ENCODE measurements at regions not wholly inside any gene's neighbourhood (a gene's known extent, or its start where the extent isn't known, plus 50 kb on each side); places are given as distances from the start of the nearest gene placed in this dataset.

- TF ChIP-seq DDX20 (tag; IDR thresholded peaks at IDR 0.05; ENCODE audit: low read depth), result no peak
These were observed 178.8 kb downstream of the KATNAL1 start (continued) for GRCh38 chr13:30128591-30128990.

GRCh38 chr13:30128095-30128494 is 179.3 kb downstream of the KATNAL1 start:
- WGBS (ENCODE audit: insufficient coverage, low coverage, missing lambda C conversion rate), result 0% methylated on average over 1 of the region's 1 CpG
- ChIA-PET POLR2A (interaction anchor here (0.7 kb wide), 1 partner anchor 48 kb away, joined by 4 read pairs; no protein-coding TSS in a partner anchor), CTCF (ENCODE audit: low intra/inter-chr PET ratio) (no interaction called here)
- no peaks in the 10 kb centered on the region for H3K9me3 ChIP-seq (replicated peaks; ENCODE audit: control insufficient read depth, insufficient read depth, low read depth, low read length)
- no peak overlapping the region for H3K4me3 ChIP-seq
- FAIRE-seq, result no peak
- H3K4me1 ChIP-seq (replicated peaks in 1 of 2; ENCODE audit: control insufficient read depth in 2 of 2, insufficient read depth in 2 of 2, low read length in 2 of 2), result peaks cover 0 to 6% of the 10 kb centered on the region in 2 experiments; a peak in 3 of 5 replicates
- in situ Hi-C loops (cut with MboI), result loop anchor here (10.0 to 25.0 kb wide), 2 partner anchors 209 to 667 kb away; no protein-coding TSS in a partner anchor
- no TSS peak for BruUV-seq (replicated peaks)
- no peak overlapping the region for H3K4me2 ChIP-seq (ENCODE audit: insufficient read depth, low read length)
- H3K9ac ChIP-seq (ENCODE audit: insufficient read depth in 1 of 2, low read depth in 2 of 2, low read length in 2 of 2), result no peak overlapping the region
- no peak for DNase-seq (ENCODE audit: extremely low read depth in 1 of 4, low spot score in 3 of 4)
- H3K27ac ChIP-seq (ENCODE audit: extremely low read depth, low read depth, low read length), result no peak overlapping the region
- H3K9me1 ChIP-seq (ENCODE audit: control insufficient read depth, insufficient read depth, low read length), result no peaks in the 10 kb centered on the region
- peaks cover 11 to 40% of the 10 kb centered on the region in 2 experiments; a peak in 3 of 5 replicates for H3K27me3 ChIP-seq (ENCODE audit: control insufficient read depth in 2 of 2, insufficient read depth in 2 of 2, low read length in 2 of 2)
- no peaks in the 10 kb centered on the region for H3K36me3 ChIP-seq (ENCODE audit: control insufficient read depth, insufficient read depth, low read length)
- TF ChIP-seq CBFA2T3 (IDR thresholded peaks at IDR 0.05) (0 out of 2 replicates have a peak, but pooled peaks have one; percentile 27), ZBTB33 (CRISPR knock-in tag; IDR thresholded peaks at IDR 0.05) (no peak)
- no peak overlapping the region for H2AFZ ChIP-seq (ENCODE audit: low read depth, low read length)
- H4K20me1 ChIP-seq (replicated peaks; ENCODE audit: control insufficient read depth, insufficient read depth, low read length), result no peaks in the 10 kb centered on the region
- no peak for ATAC-seq
- intact Hi-C loops (cut with micrococcal nuclease), result no loop called here
- no peaks in the 10 kb centered on the region for H3K79me2 ChIP-seq (ENCODE audit: control insufficient read depth, insufficient read depth, low read length)
